ENCODE measurements at regions not wholly inside any gene's neighbourhood (a gene's known extent, or its start where the extent isn't known, plus 50 kb on each side); places are given as distances from the start of the nearest gene placed in this dataset.

GRCh38 chr2:7363906-7364305 is 446.7 kb downstream of the RNF144A start:
- TF ChIP-seq YY1 (IDR thresholded peaks at IDR 0.05; ENCODE audit: low read depth): no peak
- TF ChIP-seq MAX (IDR thresholded peaks at IDR 0.05): no peak
- no peak for TF ChIP-seq RAD21 (IDR thresholded peaks at IDR 0.05; ENCODE audit: low read depth)
- TF ChIP-seq ZBTB7A (IDR thresholded peaks at IDR 0.05; ENCODE audit: low read depth): no peak
- TF ChIP-seq NFIC (IDR thresholded peaks at IDR 0.05): no peak
- TF ChIP-seq REST (IDR thresholded peaks at IDR 0.05; ENCODE audit: low read depth): no peak
